Vagina (tissue), 2 donors: ENCODE measurements at regions not wholly inside any gene's neighbourhood (a gene's known extent, or its start where the extent isn't known, plus 50 kb on each side); places are given as distances from the start of the nearest gene placed in this dataset.

Experiments used
- POLR2AphosphoS5 ChIP-seq, 2 donors: sonication (generic); formaldehyde crosslinking; IDR thresholded peaks; one replicate each; pipeline ENCODE4 v1.9.0; 2017; ENCODE audit warnings: antibody characterized with exemption in 2 of 2, mild to moderate bottlenecking in 2 of 2, low read depth in 1 of 2; ENCODE audit not compliant: insufficient read depth in 1 of 2
- TF ChIP-seq, protein P1 (sequence below), 3 experiments: fragments of 450-650 bp in 2 of 3; fragments of 200-600 bp in 1 of 3; sonication (generic) in 1 of 3; IDR thresholded peaks; one replicate each; pipeline ENCODE4 v1.5.1; 2017 to 2019; ENCODE audit warnings: antibody characterized with exemption in 3 of 3, mild to moderate bottlenecking in 2 of 3, moderate library complexity in 2 of 3

DNA sequence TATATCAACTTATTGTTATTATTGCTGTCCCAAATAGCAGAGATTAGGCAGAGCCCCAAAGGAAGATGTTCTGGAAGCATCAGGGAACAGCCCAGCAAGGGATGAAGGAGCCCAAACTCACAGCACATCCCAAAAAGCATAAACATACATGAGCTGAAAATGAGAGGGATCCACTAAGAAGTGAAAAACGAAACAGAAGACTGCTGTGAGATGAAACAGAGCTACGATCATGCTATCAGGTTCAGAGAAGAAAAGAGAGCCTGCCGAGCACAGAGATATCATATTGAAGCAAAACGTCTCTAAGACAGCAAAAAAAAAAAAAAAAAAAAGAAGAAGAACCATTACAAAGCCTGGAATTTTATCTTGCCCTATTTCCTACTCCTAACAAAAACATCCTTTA, 127.3 kb downstream of the ZNF608 start:
- TF ChIP-seq POLR2AphosphoS5 (IDR thresholded peaks at IDR 0.05; ENCODE audit: insufficient read depth in 1 of 2, low read depth in 1 of 2), result no peak
- TF ChIP-seq, protein P1, sequence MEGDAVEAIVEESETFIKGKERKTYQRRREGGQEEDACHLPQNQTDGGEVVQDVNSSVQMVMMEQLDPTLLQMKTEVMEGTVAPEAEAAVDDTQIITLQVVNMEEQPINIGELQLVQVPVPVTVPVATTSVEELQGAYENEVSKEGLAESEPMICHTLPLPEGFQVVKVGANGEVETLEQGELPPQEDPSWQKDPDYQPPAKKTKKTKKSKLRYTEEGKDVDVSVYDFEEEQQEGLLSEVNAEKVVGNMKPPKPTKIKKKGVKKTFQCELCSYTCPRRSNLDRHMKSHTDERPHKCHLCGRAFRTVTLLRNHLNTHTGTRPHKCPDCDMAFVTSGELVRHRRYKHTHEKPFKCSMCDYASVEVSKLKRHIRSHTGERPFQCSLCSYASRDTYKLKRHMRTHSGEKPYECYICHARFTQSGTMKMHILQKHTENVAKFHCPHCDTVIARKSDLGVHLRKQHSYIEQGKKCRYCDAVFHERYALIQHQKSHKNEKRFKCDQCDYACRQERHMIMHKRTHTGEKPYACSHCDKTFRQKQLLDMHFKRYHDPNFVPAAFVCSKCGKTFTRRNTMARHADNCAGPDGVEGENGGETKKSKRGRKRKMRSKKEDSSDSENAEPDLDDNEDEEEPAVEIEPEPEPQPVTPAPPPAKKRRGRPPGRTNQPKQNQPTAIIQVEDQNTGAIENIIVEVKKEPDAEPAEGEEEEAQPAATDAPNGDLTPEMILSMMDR (IDR thresholded peaks at IDR 0.05), result no peak
